Body of pancreas (tissue), 4 donors: ENCODE measurements at regions not wholly inside any gene's neighbourhood (a gene's known extent, or its start where the extent isn't known, plus 50 kb on each side); places are given as distances from the start of the nearest gene placed in this dataset.

Experiments
- ATAC-seq: fragments of 150-250 bp; one replicate; pipeline ENCODE4 v1.9.1; 2016
- DNase-seq, 4 donors: peaks; one replicate each; pipeline ENCODE4 v3.0.0-alpha.2; 2019
- H3K27ac ChIP-seq, 4 donors: fragments of 200-600 bp; sonication (generic); 1 replicate in 3 of 4; 2 replicates in 1 of 4; pipeline versions ENCODE4 v1.5.1 to v1.6.1; 2016 to 2019; ENCODE audit warnings: mild to moderate bottlenecking in 1 of 4, mixed read lengths in 1 of 4, moderate library complexity in 1 of 4
- H3K27me3 ChIP-seq, 2 donors: fragments of 200-600 bp; sonication (generic); one replicate each; pipeline ENCODE4 v1.6.0; 2016; ENCODE audit warnings: mild to moderate bottlenecking in 1 of 2
- H3K36me3 ChIP-seq, 2 donors: fragments of 200-600 bp; sonication (generic); replicated peaks in 1 of 2; 2 replicates each; pipeline ENCODE4 v1.5.1; 2016; ENCODE audit warnings: low read depth in 2 of 2; ENCODE audit not compliant: insufficient read depth in 1 of 2
- H3K4me1 ChIP-seq: fragments of 200-600 bp; sonication (generic); one replicate; pipeline ENCODE4 v1.6.0; 2016
- H3K4me3 ChIP-seq, 2 donors: fragments of 200-600 bp; sonication (generic); 1 replicate in 1 of 2; 2 replicates in 1 of 2; pipeline ENCODE4 v1.5.1; 2016 to 2019
- H3K9me3 ChIP-seq, 3 donors: fragments of 200-600 bp; sonication (generic); 1 replicate in 2 of 3; 2 replicates in 1 of 3; pipeline ENCODE4 v1.5.1; 2016
- CTCF ChIP-seq, 7 experiments: fragments of 450-650 bp in 4 of 7; fragments of 200-600 bp in 3 of 7; sonication (generic) in 3 of 7; IDR thresholded peaks; one replicate each; pipeline ENCODE4 v1.5.1; 2016 to 2019; ENCODE audit warnings: antibody characterized with exemption in 7 of 7
- POLR2A ChIP-seq, 3 donors: fragments of 450-650 bp; IDR thresholded peaks; one replicate each; pipeline ENCODE4 v1.6.1; 2016; ENCODE audit warnings: antibody characterized with exemption in 3 of 3, mild to moderate bottlenecking in 2 of 3
- WGBS, 2 donors: methylation state at CpG; one replicate each; pipeline ENCODE4 v1.1.5; 2017; 5-methylcytosine and 5-hydroxymethylcytosine counted together
- intact Hi-C: fragments of 100-400 bp; cut with DNase I; formaldehyde crosslinking; loops from one replicate; pipeline ENCODE4 v1.15.1; 2023

- DNase-seq: no peak
- Histone ChIP-seq H3K4me3 (no peak overlapping the region), H3K27me3 (no peaks in the 10 kb centered on the region), H3K27ac (no peak overlapping the region), H3K4me1 (peaks cover 22% of the 10 kb centered on the region), H3K9me3 (no peaks in the 10 kb centered on the region), H3K36me3 (no peaks in the 10 kb centered on the region)
- intact Hi-C loops: no loop called here
- TF ChIP-seq CTCF (IDR thresholded peaks at IDR 0.05): no peak
- no peak for TF ChIP-seq POLR2A (IDR thresholded peaks at IDR 0.05)
- 55 to 65% methylated on average over 6 of the region's 6 CpGs for WGBS, 2 donors
- ATAC-seq: no peak
Measured at GRCh38 chr12:67414011-67414715, 145.0 kb downstream of the CAND1 start.

- no peak overlapping the region for H3K27ac ChIP-seq
- H3K36me3 ChIP-seq: no peaks in the 10 kb centered on the region
- no peak overlapping the region for H3K4me3 ChIP-seq
- no peaks in the 10 kb centered on the region for H3K27me3 ChIP-seq
- intact Hi-C loops: no loop called here
- TF ChIP-seq CTCF (IDR thresholded peaks at IDR 0.05) (peak in 2 of 7 experiments; percentile 18 to 25), POLR2A (IDR thresholded peaks at IDR 0.05) (no peak)
- ATAC-seq (no peak), DNase-seq (peak in 1 of 4 donors; percentile 13)
- no peaks in the 10 kb centered on the region for H3K9me3 ChIP-seq
- 56% methylated on average over 4 of the region's 4 CpGs for WGBS, 2 donors
- H3K4me1 ChIP-seq: peaks cover 22% of the 10 kb centered on the region
Measured at GRCh38 chr12:67415473-67415872, 146.3 kb downstream of the CAND1 start.

GRCh38 chr12:67419810-67420209 lies 150.7 kb downstream of the CAND1 start:
- peak overlapping the region in 1 of 4 donors; percentile 24 for H3K27ac ChIP-seq
- intact Hi-C loops: no loop called here
- H3K9me3 ChIP-seq: no peaks in the 10 kb centered on the region
- ATAC-seq (no peak), DNase-seq (no peak)
- 83 to 92% methylated on average over 7 of the region's 7 CpGs for WGBS, 2 donors
- no peak for TF ChIP-seq CTCF (IDR thresholded peaks at IDR 0.05)
- no peak for TF ChIP-seq POLR2A (IDR thresholded peaks at IDR 0.05)
- H3K27me3 ChIP-seq: no peaks in the 10 kb centered on the region
- no peak overlapping the region for H3K4me3 ChIP-seq
- no peaks in the 10 kb centered on the region for H3K36me3 ChIP-seq
- peaks cover 14% of the 10 kb centered on the region for H3K4me1 ChIP-seq

GRCh38 chr12:67420506-67420905 lies 151.3 kb downstream of the CAND1 start:
- 34 to 44% methylated on average over 3 of the region's 3 CpGs for WGBS, 2 donors
- H3K27ac ChIP-seq: peak overlapping the region in 1 of 4 donors; percentile 24
- H3K36me3 ChIP-seq: no peaks in the 10 kb centered on the region
- intact Hi-C loops: no loop called here
- H3K9me3 ChIP-seq: no peaks in the 10 kb centered on the region
- H3K4me3 ChIP-seq: no peak overlapping the region
- ATAC-seq: peak; percentile 29
- TF ChIP-seq CTCF (IDR thresholded peaks at IDR 0.05) (no peak), POLR2A (IDR thresholded peaks at IDR 0.05) (no peak)
- peak in 1 of 4 donors; percentile 25 for DNase-seq
- H3K4me1 ChIP-seq: peaks cover 17% of the 10 kb centered on the region
- H3K27me3 ChIP-seq: no peaks in the 10 kb centered on the region

GRCh38 chr12:67422081-67422480 lies 152.9 kb downstream of the CAND1 start:
- Histone ChIP-seq H3K27ac (no peak overlapping the region), H3K4me1 (peaks cover 28% of the 10 kb centered on the region), H3K9me3 (no peaks in the 10 kb centered on the region), H3K27me3 (no peaks in the 10 kb centered on the region), H3K36me3 (no peaks in the 10 kb centered on the region), H3K4me3 (no peak overlapping the region)
- WGBS, 2 donors: 83 to 89% methylated on average over 3 of the region's 3 CpGs
- intact Hi-C loops: no loop called here
- DNase-seq (no peak), ATAC-seq (no peak)
- no peak for TF ChIP-seq CTCF (IDR thresholded peaks at IDR 0.05)
- no peak for TF ChIP-seq POLR2A (IDR thresholded peaks at IDR 0.05)
